Panc1 (cell line): ENCODE measurements at regions not wholly inside any gene's neighbourhood (a gene's known extent, or its start where the extent isn't known, plus 50 kb on each side); places are given as distances from the start of the nearest gene placed in this dataset.

Source experiments
- ATAC-seq: fragments of 200-7000 bp; cut with Tn5 transposase; 2 replicates; pipeline ENCODE4 v1.9.1; 2020; ENCODE audit warnings: mild to moderate bottlenecking, moderate library complexity
- BruUV-seq: library from RNA; stranded (reverse); fragments of 400-500 nt; replicated peaks from 2 replicates; lab custom pipeline; 2021; lab: Mats Ljungman, UMichigan
- CTCF ChIA-PET: fragments of 300-600 bp; sonication (Branson Sonifier 250); formaldehyde crosslinking; loops from one replicate; lab custom pipeline; 2022; ENCODE audit warnings: antibody characterized with exemption; lab: Charles Lee
- POLR2A ChIA-PET: fragments of 300-600 bp; sonication (Branson Sonifier 250); formaldehyde crosslinking; loops from one replicate; lab custom pipeline; 2022; ENCODE audit warnings: antibody characterized with exemption; lab: Charles Lee
- DNase-seq: peaks from one replicate; pipeline ENCODE4 v3.0.0-alpha.2; 2010; ENCODE audit warnings: low read depth, low spot score
- H3K27ac ChIP-seq: 2 replicates; pipeline ENCODE4 v1.5.1; 2011; ENCODE audit warnings: mild to moderate bottlenecking, low read length, inconsistent platforms
- H3K27me3 ChIP-seq: fragments of 200-500 bp; sonication (Bioruptor generic); 2 replicates; pipeline ENCODE4 v1.6.0; 2014; ENCODE audit warnings: low read length, inconsistent platforms; ENCODE audit not compliant: control insufficient read depth, insufficient read depth
- H3K36me3 ChIP-seq: fragments of 200-500 bp; sonication (Bioruptor generic); 2 replicates; pipeline ENCODE4 v1.5.1; 2014; ENCODE audit warnings: inconsistent platforms, mild to moderate bottlenecking, low read length, moderate library complexity; ENCODE audit not compliant: control insufficient read depth, insufficient read depth
- H3K4me1 ChIP-seq: 2 replicates; pipeline ENCODE4 v1.5.1; 2011; ENCODE audit warnings: inconsistent platforms, mild to moderate bottlenecking, low read length, moderate library complexity; ENCODE audit not compliant: control insufficient read depth, insufficient read depth
- H3K4me3 ChIP-seq, 2 experiments: 2 replicates each; pipeline ENCODE4 v1.5.1; 2011 to 2012; ENCODE audit warnings: low read depth in 2 of 2, low read length in 2 of 2, mild to moderate bottlenecking in 2 of 2, inconsistent platforms in 1 of 2, moderate library complexity in 1 of 2
- H3K9me3 ChIP-seq: fragments of 200-500 bp; sonication (Bioruptor generic); 2 replicates; pipeline ENCODE4 v1.5.1; 2014; ENCODE audit warnings: low read depth, mild to moderate bottlenecking, inconsistent platforms, low read length, moderate library complexity; ENCODE audit not compliant: control insufficient read depth, insufficient read depth
- POLR2AphosphoS5 ChIP-seq: IDR thresholded peaks from 2 replicates; pipeline ENCODE4 v1.6.1; 2012; ENCODE audit warnings: mild to moderate bottlenecking, low read depth, low read length, moderate library complexity
- SIN3A ChIP-seq: IDR thresholded peaks from 2 replicates; pipeline ENCODE4 v1.6.1; 2012; ENCODE audit warnings: low read depth, mild to moderate bottlenecking, low read length, moderate library complexity, borderline replicate concordance; ENCODE audit not compliant: insufficient read depth
- TCF7L2 ChIP-seq: IDR thresholded peaks from 2 replicates; pipeline ENCODE4 v1.6.1; 2011; ENCODE audit warnings: mild to moderate bottlenecking, low read depth, low read length, inconsistent platforms
- in situ Hi-C: cut with HindIII; loops from 2 replicates; pipeline ENCODE4 v1.10.0; 2016; ENCODE audit warnings: low sequenced_read_pairs, low pct_unique_long_range_greater_than_20kb
- intact Hi-C: fragments of 100-400 bp; cut with micrococcal nuclease; formaldehyde crosslinking; loops from one replicate; pipeline ENCODE4 v1.10.0; 2022; ENCODE audit not compliant: unreplicated experiment
- TF ChIP-seq, protein P1 (sequence below): fragments of 450-650 bp; IDR thresholded peaks from 2 replicates; pipeline ENCODE4 v1.5.1; 2017; ENCODE audit warnings: mild to moderate bottlenecking
- TF ChIP-seq, protein P2 (sequence below), 2 experiments: IDR thresholded peaks; 2 replicates each; pipeline ENCODE4 v1.6.1; 2011 to 2012; ENCODE audit warnings: low read depth in 2 of 2, control low read depth in 1 of 2, low read length in 1 of 2, mild to moderate bottlenecking in 1 of 2, moderate library complexity in 1 of 2; ENCODE audit not compliant: insufficient read depth in 1 of 2

DNA sequence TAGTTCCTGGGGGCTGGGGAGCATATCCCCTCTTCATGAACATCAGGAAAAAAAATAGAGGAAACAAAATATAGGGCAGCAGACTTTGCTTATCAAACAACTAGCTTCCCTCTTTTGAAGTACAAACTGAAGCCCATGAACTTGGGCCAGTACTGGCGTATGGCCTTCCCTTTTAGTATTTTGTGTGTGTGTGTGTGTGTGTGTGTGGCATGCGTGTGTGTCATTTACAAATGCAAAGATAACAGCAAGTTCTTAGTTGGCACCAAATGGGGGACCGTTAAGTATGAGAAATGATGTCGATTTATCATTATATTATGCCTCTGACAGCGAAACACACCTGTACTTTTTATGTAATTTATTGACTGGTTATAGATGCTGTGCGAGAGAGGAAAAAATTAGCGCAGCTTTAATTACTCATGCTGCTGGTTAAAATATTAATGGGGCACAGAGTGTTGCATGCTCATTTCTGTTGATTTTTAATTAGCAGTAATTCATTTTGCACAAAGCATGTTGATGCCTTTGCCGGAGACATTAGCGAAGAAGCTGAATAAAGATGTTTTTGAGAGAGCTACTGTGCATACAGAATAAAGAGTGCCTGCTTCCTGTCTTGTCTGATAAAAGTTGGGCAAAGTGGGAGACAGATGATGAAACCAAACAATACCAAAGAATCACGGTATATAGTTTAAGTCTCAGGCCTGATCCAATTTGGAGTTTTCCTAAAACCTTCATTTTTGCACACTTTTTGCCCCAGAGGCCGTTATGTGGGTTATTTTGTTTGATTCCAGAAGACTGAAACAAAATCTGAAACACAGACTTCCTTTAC lies 297.1 kb downstream of the SATB1 start:
- in situ Hi-C loops: no loop called here
- H3K4me3 ChIP-seq: no peak overlapping the region
- H3K36me3 ChIP-seq: no peaks in the 10 kb centered on the region
- ChIA-PET CTCF (interaction anchor here (0.7 kb wide), 1 partner anchor 154 kb away, joined by 3 read pairs; no protein-coding TSS in a partner anchor), POLR2A (no interaction called here)
- DNase-seq (no peak), ATAC-seq (no peak)
- BruUV-seq: no TSS peak
- no peaks in the 10 kb centered on the region for H3K27me3 ChIP-seq
- TF ChIP-seq, protein P1, sequence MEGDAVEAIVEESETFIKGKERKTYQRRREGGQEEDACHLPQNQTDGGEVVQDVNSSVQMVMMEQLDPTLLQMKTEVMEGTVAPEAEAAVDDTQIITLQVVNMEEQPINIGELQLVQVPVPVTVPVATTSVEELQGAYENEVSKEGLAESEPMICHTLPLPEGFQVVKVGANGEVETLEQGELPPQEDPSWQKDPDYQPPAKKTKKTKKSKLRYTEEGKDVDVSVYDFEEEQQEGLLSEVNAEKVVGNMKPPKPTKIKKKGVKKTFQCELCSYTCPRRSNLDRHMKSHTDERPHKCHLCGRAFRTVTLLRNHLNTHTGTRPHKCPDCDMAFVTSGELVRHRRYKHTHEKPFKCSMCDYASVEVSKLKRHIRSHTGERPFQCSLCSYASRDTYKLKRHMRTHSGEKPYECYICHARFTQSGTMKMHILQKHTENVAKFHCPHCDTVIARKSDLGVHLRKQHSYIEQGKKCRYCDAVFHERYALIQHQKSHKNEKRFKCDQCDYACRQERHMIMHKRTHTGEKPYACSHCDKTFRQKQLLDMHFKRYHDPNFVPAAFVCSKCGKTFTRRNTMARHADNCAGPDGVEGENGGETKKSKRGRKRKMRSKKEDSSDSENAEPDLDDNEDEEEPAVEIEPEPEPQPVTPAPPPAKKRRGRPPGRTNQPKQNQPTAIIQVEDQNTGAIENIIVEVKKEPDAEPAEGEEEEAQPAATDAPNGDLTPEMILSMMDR: no peak
- no peak for TF ChIP-seq SIN3A
- no peak for TF ChIP-seq TCF7L2
- no peak for TF ChIP-seq POLR2AphosphoS5
- TF ChIP-seq, protein P2, sequence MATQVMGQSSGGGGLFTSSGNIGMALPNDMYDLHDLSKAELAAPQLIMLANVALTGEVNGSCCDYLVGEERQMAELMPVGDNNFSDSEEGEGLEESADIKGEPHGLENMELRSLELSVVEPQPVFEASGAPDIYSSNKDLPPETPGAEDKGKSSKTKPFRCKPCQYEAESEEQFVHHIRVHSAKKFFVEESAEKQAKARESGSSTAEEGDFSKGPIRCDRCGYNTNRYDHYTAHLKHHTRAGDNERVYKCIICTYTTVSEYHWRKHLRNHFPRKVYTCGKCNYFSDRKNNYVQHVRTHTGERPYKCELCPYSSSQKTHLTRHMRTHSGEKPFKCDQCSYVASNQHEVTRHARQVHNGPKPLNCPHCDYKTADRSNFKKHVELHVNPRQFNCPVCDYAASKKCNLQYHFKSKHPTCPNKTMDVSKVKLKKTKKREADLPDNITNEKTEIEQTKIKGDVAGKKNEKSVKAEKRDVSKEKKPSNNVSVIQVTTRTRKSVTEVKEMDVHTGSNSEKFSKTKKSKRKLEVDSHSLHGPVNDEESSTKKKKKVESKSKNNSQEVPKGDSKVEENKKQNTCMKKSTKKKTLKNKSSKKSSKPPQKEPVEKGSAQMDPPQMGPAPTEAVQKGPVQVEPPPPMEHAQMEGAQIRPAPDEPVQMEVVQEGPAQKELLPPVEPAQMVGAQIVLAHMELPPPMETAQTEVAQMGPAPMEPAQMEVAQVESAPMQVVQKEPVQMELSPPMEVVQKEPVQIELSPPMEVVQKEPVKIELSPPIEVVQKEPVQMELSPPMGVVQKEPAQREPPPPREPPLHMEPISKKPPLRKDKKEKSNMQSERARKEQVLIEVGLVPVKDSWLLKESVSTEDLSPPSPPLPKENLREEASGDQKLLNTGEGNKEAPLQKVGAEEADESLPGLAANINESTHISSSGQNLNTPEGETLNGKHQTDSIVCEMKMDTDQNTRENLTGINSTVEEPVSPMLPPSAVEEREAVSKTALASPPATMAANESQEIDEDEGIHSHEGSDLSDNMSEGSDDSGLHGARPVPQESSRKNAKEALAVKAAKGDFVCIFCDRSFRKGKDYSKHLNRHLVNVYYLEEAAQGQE (IDR thresholded peaks at IDR 0.05; ENCODE audit: insufficient read depth in 1 of 2, low read depth in 2 of 2, low read length in 1 of 2): no peak
- intact Hi-C loops: no loop called here
- no peaks in the 10 kb centered on the region for H3K4me1 ChIP-seq
- no peak overlapping the region for H3K27ac ChIP-seq
- no peaks in the 10 kb centered on the region for H3K9me3 ChIP-seq

DNA sequence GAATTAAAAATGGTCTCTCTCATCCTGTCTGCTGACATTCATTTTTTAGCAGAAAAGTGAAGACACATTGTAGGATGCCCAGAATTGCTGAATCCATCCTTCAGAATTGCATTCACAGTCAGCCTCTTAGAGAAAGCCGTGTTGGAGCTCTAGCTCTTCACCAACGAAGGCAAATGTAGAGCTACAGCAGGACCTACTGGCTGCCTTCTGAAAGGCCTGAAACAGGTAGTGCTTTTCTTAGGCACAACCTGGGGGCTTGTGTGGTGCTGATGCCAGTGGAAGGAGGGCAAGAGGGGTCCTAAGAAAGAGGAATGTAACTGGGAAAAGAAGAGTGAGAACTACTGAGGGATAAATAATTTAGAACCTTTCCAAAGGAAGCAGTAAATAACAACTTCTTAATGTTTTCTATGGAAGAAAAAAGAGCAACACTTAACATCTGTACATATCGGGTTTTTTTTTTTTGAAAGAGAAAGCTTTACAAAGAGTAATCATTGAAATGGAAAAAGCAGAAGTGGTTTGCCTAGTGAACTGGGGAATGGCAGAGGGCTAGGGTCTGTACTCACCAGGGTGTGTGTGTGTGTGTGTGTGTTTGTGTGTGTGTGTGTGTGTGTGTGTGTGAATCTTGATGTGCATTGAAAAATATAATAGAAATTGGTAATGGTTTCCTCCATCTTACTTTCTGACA lies 297.8 kb downstream of the SATB1 start:
- ATAC-seq: no peak; the same call in 1 of the 2 replicates
- no peak for DNase-seq
- Histone ChIP-seq H3K36me3 (no peaks in the 10 kb centered on the region), H3K9me3 (no peaks in the 10 kb centered on the region), H3K27ac (no peak overlapping the region), H3K27me3 (no peaks in the 10 kb centered on the region), H3K4me3 (no peak overlapping the region), H3K4me1 (no peaks in the 10 kb centered on the region)
- intact Hi-C loops (no loop called here), in situ Hi-C loops (no loop called here)
- CTCF ChIA-PET: no interaction called here
- POLR2A ChIA-PET: no interaction called here
- no TSS peak for BruUV-seq
- TF ChIP-seq TCF7L2 (no peak), POLR2AphosphoS5 (no peak), SIN3A (no peak)
- TF ChIP-seq, protein P1: no peak
- TF ChIP-seq, protein P2 (IDR thresholded peaks at IDR 0.05; ENCODE audit: insufficient read depth in 1 of 2, low read depth in 2 of 2, low read length in 1 of 2): no peak
